HG03460 (cell line): ENCODE measurements at regions not wholly inside any gene's neighbourhood (a gene's known extent, or its start where the extent isn't known, plus 50 kb on each side); places are given as distances from the start of the nearest gene placed in this dataset.

Experiments
- ATAC-seq: cut with Tn5 transposase; IDR thresholded peaks from one replicate; pipeline ENCODE4 v1.9.1; 2021; ENCODE audit not compliant: unreplicated experiment

DNA sequence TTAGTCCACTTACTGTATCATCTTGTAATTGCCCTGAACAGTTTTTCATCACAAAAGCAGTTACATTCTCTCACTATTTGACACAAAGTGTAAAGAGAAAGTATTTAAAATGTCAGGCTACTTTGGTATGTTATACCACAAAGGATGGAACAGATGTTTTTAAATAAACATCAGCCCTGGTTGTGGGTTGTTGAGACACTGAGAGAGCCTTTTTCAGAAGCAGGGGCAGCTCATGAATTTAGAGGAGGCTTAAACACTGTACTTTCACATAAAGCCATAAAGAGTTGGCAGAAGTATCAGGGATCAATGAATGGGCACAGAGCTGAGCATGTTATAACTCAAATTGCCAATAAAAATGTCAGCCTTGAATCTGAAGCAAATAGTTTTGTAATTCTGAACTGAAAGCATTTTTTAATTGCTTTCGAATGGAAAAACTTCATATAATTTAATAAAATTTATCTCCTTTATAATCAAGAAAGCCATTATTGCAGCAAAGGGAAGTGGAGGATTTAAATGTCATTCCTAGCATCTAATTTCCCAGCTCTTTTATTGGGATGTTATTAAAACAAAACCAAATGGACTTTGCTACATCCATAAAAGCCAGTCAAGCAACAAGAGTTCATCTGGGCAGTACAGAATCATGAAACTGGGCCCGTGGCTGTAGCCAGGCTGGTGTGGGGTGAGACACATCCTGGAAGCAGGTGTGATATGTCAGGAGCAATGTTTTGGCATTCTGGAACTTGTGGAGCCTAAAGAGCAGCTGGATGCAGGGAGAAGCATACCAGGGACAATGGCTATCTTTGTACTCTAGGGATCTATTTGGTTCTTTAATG, 95.1 kb upstream of the NT5C1B start:
- ATAC-seq = no peak

DNA sequence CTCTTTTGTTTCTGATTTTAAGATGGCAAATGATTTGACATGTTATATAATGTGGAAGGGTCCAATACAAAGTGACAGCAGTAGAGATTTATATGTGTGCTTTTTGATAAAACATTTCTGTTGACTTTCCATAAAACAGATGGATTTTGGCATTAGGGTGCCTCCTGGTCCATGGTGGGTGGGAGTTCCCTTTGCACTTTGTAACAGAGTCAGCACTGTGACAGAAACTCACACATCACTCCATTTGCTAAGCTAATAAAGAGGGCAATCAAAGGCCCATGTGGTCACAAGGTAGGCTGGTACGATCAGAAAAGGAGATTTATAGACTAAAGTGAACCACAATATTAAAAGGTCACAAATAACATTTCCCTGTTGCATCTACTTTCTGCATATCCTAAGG, 93.3 kb upstream of the NT5C1B start:
- no peak for ATAC-seq

DNA sequence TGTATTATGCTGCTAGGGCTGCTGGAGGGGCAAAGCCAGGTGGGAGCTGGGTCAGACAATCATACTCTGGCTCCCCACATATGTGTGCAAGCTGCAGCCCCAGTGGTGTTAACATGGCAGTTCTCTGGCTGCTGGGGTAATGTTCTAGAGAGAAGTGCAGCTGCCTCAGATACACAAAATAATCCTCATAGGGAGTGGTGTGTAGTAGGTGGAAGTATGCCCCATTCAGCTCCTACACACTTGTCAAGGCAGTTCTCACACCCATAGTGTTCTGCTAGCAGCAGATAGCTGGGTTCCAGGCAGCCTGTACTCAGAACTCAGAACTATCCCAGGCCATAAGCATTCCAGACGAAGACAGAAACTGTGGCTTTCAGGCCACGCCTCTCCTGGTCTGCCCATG, 87.9 kb upstream of the NT5C1B start:
- no peak for ATAC-seq

DNA sequence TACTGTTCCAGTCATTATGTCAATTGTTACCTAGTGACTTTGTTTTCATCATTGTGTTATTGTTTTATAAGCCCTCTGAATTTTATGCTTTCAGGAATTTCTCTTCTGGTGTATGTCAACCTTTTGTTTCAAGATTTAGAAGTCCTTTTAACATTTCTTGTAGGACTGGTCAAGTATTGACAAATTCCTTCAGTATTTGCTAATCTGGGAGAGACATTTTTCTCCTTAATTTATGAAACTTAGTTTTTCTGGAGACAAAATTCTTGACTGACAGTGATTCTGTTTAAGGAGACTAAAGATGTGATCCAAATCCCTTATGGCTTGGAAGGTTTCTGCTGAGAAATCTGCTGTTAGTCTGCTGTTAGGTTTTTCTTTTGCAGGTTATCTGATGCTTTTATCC, 84.9 kb upstream of the NT5C1B start:
- no peak for ATAC-seq

DNA sequence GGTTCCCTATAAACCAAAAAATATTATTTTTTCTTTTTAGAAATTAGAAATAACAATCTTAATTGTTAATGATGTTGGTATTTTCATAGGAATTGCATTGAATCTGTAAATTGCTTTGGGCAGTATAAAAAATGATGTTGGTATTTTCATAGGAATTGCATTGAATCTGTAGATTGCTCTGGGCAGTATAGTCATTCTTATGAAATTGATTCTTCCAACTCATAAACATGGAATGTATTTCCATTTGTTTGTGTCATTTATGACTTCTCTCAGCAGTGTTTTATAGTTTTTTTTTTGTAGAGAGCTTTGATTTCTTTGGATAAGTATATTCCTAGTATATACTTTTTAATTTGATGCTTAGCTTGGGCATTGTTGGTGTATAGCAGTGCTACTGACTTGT, 82.0 kb upstream of the NT5C1B start:
- ATAC-seq = no peak

DNA sequence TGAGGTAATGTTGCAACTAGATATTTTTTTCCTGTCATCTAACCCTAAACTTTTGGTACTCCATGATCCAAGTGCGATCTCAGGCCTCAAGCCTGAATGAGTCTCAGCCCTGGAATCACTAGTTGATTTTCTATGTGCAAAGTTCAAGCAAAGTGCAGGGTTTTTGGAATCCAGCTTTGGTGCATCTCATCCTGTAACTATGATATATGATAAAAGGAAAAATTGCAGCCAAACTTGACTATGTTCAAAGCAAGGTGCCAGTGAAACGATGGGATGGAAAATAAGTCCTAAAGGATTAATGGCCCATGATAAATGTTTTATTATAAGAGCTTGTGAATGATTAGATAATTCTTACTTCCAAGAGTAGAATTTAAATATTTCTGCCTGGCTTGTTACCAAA, 78.9 kb upstream of the NT5C1B start:
- no peak for ATAC-seq

DNA sequence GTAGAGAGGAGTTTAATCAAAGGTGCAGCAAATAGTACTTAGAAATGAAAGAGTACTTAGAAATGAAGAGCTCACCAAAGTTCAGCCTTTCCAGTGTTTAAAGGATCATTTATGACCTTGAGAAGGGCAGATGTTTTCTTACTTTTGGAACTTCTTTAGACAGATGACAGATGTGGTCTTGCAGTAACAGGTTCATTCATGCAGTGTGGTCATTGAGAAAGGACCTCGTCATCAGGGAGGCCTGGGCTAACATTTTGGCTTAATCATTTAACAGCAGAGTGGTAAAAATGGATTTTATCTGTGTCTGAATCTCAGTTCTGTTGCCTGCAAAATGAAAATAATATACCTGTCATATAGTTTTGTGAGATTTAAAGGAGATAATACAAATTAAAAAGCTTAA, 75.1 kb upstream of the NT5C1B start:
- no peak for ATAC-seq

DNA sequence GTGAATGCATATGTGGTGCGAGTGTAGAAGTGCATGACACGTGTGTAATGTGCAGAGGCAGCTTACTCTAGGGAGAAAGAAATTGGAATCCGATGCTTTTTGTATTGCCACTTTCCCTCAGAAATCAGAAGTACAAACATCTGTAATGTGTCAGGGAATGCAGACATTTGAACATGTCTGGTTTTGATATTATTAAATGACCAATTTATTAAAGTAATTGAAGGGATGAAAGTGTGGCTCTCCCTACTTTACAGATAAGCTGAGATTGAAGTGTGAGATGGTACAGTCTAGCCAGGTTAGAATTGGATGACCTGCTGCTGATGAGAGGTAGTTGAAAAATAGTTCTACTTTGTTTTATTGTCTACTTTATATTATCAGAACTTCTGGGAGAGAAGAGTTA, 74.5 kb upstream of the NT5C1B start:
- ATAC-seq = no peak

DNA sequence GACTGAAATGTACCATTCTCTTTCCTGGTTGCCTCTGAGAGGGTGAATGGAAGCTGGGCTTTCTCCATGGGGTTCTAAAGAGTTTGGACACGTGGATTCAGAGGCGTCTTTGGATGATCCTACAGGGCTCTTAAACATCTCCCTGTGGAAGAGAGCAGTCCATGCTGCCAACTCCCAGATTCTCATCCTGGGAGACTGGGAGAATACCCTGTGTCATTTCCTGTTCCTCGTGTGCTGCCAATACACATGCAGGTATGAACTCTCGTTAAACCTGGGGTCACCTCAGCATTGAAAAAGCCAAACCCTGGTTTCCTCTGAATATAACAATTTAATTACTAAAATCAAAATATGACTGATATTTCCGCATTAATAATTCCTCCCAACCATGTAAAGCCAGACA, 73.3 kb upstream of the NT5C1B start:
- ATAC-seq = no peak

DNA sequence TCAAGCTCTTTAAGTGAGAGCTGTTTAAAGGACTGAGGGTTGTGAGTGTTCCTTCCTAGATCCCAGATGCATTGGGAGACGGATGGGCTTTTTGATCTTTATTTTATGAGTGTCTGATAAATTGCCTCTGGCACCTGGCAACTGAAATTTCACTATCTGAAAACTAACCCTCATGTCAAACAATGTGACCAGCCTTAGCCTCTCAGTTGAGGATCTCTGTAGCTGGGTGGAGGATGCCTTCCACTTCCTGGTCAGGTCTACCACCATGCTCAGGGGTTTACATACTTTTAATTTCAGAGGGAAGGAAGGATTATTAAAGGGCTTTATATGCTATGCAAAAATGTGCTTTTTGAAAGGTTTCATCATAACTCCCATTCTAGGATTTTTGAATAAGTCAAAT, 70.5 kb upstream of the NT5C1B start:
- no peak for ATAC-seq

DNA sequence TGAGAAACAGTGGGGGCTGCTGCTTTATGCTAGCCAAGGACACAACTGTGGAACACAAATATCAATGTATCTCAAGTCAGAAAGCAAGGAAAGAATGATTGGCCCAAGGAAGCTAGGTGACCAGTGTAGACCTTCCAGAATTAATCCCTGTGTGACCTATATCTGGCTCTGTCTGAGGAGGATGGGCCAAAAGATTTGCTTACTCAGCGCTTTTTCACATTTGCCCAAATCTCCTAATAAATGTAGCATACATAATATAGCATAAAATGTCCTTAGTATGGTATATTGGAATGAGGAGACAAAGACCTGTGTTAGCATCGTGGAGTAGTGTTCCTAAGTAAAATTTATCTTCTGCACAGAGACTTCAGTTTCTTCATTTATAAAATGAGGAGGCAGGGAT, 66.7 kb upstream of the NT5C1B start:
- no peak for ATAC-seq

DNA sequence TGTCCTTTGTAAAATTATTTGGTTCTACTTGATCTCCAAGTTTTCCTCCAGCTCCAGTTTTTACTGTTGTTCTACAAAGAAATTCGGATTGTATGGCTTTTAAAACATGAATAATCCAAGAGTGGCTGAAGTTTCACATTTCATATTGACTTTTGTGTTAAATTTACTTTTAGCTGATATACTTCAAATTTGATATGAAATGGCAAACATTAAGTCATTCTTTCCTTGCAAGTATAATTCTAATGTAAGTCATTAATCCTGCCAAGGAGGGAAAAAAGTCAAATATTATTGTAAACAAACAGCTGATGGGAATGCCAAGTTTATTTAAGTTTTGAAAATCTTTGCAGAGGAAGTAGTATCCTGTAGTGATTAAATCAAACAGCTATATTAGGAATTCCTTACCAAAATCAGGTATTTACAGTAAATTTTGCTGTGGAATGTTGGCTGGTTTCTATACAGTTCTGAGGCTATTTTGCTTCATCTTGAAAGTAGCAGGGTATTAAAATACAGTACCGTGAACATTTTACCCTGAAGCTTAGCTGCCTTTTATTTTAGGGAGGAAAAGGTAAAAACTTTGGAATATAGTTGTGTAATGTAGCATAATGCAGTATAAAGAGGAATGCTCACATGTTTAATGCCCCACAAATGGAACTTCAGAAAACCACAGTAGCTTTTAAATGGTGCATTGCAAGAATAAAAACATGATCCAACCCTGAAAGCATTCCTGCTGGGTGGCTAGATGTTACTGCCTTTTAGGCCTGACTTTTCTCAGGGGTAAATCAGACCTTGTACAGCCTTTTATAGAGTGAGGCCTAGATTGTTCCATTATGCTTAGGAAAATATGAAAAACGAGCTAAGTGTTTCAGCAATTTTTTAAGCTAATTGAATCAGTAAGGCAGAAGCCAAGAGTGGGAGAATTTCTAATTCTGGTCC, 62.7 kb upstream of the NT5C1B start:
- ATAC-seq = no peak

DNA sequence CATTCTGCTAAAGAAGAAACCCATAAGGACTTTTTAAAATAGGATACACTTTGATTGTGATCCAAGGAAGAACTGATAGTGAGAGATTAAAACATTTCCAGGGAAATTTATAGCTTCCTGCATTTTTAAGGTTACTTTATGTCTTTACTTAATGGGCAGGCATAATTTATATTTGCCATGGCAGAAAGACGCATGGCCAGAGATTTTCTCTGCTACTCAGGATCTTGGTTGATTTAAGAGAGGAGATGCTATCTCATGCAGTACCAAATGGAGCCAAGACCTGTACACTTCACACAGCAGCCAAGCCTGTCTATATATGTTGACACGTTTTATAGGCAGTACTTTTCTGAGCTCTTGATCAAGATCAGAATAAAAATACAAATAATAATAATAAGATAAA, 60.9 kb upstream of the NT5C1B start:
- ATAC-seq = no peak

DNA sequence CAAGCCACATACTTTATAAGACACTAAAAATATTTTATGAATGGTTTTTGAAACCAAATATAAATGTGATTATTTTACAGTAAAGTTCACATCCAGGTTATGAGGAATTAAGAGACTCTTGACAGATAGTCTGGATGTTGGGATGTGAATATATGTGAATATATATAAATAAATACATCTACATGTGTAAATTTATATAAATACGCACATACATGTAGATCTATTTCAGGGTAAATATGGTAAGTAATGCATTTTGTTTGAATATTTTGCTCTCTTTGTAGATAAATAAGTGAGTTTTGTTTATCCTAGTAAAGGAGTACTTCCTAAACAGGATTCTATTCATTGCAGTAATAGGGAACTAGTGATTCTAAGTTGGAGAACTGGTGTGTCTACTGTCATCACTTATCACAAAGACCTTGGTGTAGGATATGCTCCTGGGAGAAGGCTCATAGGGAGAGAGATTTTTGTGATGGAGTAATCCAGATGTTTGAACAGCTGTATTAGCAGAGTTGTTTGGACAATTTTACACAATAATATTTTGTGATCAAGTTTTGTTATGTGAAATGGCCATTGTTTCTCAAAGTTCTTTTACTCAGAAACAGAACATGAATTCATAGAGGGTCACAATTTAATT, 60.2 kb upstream of the NT5C1B start:
- no peak for ATAC-seq

DNA sequence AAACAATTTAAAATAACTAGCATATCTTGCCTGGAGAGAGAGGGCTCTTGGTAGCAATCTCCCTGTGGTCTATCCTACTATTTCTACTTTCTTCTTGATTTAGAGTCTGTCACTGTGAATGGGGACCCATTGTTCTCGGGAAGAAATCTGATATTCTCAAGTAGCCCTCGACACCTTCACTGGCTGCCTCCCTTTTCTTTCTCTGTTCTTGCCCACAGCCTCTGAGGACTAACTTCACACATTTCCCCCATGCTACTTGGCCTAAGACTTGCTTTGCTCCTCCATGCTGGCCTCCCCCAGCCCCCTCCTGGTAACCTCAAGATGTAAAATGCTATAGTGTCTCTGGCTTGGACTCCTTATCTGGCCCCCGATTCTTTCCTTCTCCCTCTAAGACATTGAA, 58.8 kb upstream of the NT5C1B start:
- no peak for ATAC-seq

DNA sequence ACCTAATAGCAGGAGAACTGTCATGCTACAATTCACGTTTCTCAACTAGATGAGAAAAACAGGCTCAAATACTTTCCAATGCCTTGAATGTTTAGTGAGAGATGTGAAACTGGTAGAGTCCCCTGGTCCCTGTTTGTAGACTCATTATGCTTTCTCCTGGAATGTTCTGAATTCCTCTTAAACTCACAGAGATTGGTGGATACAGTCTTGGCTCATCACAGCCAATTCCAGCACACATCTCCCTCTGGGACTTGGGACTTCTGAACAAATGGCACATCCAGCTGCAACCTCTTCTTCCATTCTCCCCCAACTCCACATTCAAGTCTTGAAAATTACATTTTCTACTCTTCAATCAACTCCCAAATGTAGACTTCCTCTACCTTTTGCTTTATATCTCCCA, 58.4 kb upstream of the NT5C1B start:
- no peak for ATAC-seq

DNA sequence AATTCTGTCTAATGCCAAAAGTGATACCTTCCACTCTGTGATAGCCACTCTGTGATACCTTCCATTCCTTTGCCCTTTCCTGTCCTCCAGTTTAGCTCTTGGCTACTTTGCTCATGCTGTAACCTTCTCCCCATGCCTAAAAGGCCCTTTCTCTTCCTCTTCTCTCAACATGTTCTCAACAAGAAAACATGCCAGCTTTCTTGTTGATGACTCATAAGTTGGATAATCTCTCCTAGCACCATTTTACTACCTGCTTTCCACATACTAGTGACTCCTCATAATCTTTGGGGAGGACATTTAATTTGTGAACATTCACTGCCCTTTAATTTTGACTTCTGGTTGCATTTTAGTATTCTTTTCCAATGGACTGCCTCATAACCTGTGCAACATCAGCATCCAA, 55.9 kb upstream of the NT5C1B start:
- no peak for ATAC-seq

DNA sequence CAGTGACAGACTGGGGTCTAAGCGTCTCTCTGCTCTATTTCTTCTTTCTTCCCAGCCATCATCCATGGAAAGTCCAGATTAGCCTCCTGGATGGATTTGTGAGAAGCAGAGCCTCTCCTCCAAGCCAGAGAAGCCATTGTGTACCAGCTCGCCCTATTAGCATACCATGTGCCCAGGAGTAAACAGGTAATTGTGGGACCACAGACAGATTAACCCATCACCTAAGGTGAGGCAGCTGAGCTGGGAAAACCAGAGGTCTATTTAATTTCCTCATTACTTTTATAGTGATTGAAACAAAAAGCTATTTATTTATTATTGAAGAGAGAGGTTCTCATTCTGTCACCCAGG, 54.7 kb upstream of the NT5C1B start:
- no peak for ATAC-seq

DNA sequence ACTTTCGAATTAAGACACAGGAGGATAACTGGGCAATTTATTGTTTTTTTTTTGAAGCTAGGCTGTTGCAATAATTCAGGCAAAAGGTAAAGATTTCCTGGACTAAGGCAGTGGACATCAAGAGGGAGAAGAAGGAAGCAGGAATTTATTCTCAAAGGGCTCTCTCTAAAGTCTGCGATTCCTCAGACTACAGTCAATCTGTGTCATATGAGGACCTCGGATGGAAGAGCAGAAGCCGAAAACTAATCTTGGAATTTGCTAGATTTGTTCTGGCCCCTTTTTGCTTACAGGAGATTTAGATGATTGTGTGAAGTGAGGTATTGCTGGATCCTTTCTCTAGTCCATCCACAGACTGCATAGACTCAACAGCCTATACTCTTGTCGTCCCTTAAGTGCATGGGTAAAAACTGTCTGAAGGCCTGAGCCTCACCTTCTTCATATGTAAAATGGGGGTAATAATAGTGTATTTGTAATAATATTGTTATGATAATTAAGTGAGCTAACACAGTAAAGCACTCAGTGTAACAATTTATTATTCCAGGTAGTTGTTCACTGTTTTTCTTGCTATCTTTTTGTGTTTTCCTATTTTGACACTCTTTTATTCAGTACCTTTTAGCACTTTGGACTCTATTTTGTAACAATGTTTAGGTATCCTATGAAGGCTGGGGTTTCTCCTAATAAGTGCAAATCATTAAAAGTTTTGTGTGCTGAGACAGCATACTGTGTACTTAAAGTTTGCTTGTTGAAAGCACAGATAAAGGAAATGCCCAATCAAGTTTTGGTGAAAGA, 54.2 kb upstream of the NT5C1B start:
- ATAC-seq = no peak

DNA sequence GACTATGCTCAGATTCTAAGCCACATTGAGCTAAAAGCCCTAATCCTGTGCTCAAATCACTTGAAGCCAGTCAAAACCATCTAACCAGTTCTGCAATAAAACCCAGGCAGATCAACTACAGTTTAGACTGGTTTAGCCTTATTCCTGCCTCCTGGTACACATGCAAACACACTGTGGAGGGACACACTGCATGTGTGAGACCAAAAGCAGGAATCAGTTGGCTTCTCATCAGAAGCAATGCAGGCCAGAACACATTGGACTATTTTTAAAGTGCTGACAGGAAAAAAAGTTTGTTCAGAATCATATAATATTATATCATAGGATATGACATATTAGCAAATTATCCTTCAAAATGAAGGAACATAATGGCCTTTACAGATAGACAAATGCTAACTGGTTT, 52.5 kb upstream of the NT5C1B start:
- ATAC-seq = no peak
